ENCODE measurements at regions not wholly inside any gene's neighbourhood (a gene's known extent, or its start where the extent isn't known, plus 50 kb on each side); places are given as distances from the start of the nearest gene placed in this dataset.
"Not testable (repeated sequence)": the region's sequence is repeated elsewhere in the genome, so short reads cannot be mapped to it uniquely, and the experiment has no call there.

DNA sequence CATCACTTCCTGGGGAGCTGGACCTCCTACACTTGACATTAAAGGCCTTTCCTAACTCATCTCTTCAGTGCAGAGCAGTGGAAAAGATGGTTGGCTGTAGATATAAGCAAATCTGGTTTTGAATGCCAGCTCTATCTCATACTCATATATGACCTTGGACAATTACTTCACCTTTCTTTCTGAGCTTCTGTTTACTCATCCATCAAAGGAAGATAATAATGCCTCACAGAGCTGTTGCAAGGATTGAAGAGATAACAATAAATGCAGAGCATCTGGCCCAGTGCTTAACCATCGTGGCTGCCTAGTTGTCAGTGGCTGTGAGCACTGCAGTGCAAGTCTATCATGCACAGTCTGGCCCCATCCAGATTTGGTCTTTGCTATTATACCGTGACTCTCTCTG is 148.1 kb upstream of the EOLA2 start:
- H3K27ac Mint-ChIP-seq, result no peak overlapping the region
- ATAC-seq (no peak), DNase-seq (no peak)
- peaks cover 2 to 9% of the 10 kb centered on the region in 2 donors for H3K27me3 Mint-ChIP-seq (ENCODE audit: low read depth in 2 of 2)
- Histone ChIP-seq H3K27me3 (ENCODE audit: control insufficient read depth, insufficient read depth, low read length) (no peaks in the 10 kb centered on the region), H3K4me3 (ENCODE audit: low read length) (no peak overlapping the region), H3K4me1 (ENCODE audit: control insufficient read depth, insufficient read depth, low read length) (no peaks in the 10 kb centered on the region), H3K9me3 (ENCODE audit: control insufficient read depth, insufficient read depth, low read length) (no peaks in the 10 kb centered on the region), H3K27ac (ENCODE audit: low read length) (no peak overlapping the region), H3K36me3 (ENCODE audit: control insufficient read depth, insufficient read depth, low read length) (no peaks in the 10 kb centered on the region)
- WGBS (ENCODE audit: insufficient coverage), result 90% methylated on average over 2 of the region's 2 CpGs
- intact Hi-C loops (cut with micrococcal nuclease), result no loop called here
- TF ChIP-seq, protein P1, sequence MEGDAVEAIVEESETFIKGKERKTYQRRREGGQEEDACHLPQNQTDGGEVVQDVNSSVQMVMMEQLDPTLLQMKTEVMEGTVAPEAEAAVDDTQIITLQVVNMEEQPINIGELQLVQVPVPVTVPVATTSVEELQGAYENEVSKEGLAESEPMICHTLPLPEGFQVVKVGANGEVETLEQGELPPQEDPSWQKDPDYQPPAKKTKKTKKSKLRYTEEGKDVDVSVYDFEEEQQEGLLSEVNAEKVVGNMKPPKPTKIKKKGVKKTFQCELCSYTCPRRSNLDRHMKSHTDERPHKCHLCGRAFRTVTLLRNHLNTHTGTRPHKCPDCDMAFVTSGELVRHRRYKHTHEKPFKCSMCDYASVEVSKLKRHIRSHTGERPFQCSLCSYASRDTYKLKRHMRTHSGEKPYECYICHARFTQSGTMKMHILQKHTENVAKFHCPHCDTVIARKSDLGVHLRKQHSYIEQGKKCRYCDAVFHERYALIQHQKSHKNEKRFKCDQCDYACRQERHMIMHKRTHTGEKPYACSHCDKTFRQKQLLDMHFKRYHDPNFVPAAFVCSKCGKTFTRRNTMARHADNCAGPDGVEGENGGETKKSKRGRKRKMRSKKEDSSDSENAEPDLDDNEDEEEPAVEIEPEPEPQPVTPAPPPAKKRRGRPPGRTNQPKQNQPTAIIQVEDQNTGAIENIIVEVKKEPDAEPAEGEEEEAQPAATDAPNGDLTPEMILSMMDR (IDR thresholded peaks at IDR 0.05), result no peak
- H3K4me1 Mint-ChIP-seq, result no peaks in the 10 kb centered on the region
- no peak overlapping the region for H3K4me3 Mint-ChIP-seq
- H3K36me3 Mint-ChIP-seq, result no peaks in the 10 kb centered on the region
- no peaks in the 10 kb centered on the region for H3K9me3 Mint-ChIP-seq

DNA sequence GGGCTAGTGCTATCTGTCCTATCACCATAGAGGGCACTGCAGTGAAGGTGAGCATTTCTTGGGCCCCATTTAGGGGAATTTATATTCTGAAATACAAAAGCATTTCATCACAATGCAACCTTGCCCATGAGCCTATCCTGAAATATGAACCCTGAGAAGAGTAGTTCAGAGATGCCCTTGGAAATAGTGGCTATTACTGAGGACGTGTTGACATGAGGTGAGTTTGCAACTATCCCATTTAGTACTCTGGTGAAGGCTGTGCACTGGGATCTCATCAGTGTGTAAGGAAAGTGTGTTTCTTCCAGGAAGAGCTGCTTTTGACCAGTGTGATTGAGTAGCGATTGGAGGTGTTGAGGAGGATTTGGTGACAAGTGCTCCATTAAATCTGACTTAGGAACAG is 149.3 kb upstream of the EOLA2 start:
- Mint-ChIP-seq H3K36me3 (no peaks in the 10 kb centered on the region), H3K27me3 (ENCODE audit: low read depth in 2 of 2) (peaks cover 0 to 9% of the 10 kb centered on the region in 2 donors), H3K4me1 (no peaks in the 10 kb centered on the region), H3K27ac (no peak overlapping the region), H3K4me3 (no peak overlapping the region), H3K9me3 (no peaks in the 10 kb centered on the region)
- H3K9me3 ChIP-seq (ENCODE audit: control insufficient read depth, insufficient read depth, low read length), result no peaks in the 10 kb centered on the region
- intact Hi-C loops (cut with micrococcal nuclease), result no loop called here
- no peak overlapping the region for H3K4me3 ChIP-seq (ENCODE audit: low read length)
- DNase-seq, result no peak
- TF ChIP-seq, protein P1 (IDR thresholded peaks at IDR 0.05), result no peak
- WGBS (ENCODE audit: insufficient coverage), result 85% methylated on average over 2 of the region's 2 CpGs
- no peak overlapping the region for H3K27ac ChIP-seq (ENCODE audit: low read length)
- no peak for ATAC-seq
- no peaks in the 10 kb centered on the region for H3K27me3 ChIP-seq (ENCODE audit: control insufficient read depth, insufficient read depth, low read length)
- H3K36me3 ChIP-seq (ENCODE audit: control insufficient read depth, insufficient read depth, low read length), result no peaks in the 10 kb centered on the region
- no peaks in the 10 kb centered on the region for H3K4me1 ChIP-seq (ENCODE audit: control insufficient read depth, insufficient read depth, low read length)

DNA sequence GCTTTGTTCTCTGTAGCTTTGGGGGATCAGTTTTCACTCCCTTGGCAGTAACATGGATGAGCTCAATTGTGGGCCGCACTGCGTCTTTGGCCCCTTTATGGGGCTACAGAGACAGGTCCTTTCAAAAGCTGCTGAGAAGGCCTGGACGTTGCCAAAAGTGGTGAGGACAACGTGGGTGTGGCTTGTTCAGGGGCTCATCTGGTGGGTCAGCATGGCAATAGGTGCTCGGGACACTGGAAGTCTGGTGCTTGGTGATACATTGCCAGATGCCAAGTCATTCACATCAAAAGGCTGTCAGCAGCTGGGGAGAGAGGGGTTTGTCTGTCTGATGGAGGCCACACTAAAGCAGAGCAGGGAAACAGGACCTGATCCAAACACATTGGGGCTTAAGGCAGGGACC is 149.8 kb upstream of the EOLA2 start:
- no peaks in the 10 kb centered on the region for H3K4me1 ChIP-seq (ENCODE audit: control insufficient read depth, insufficient read depth, low read length)
- Mint-ChIP-seq H3K4me3 (no peak overlapping the region), H3K9me3 (no peaks in the 10 kb centered on the region), H3K27me3 (ENCODE audit: low read depth in 2 of 2) (peaks cover 0 to 9% of the 10 kb centered on the region in 2 donors), H3K36me3 (no peaks in the 10 kb centered on the region), H3K27ac (no peak overlapping the region), H3K4me1 (no peaks in the 10 kb centered on the region)
- H3K9me3 ChIP-seq (ENCODE audit: control insufficient read depth, insufficient read depth, low read length), result no peaks in the 10 kb centered on the region
- intact Hi-C loops (cut with micrococcal nuclease), result no loop called here
- no peak overlapping the region for H3K4me3 ChIP-seq (ENCODE audit: low read length)
- H3K36me3 ChIP-seq (ENCODE audit: control insufficient read depth, insufficient read depth, low read length), result no peaks in the 10 kb centered on the region
- no peaks in the 10 kb centered on the region for H3K27me3 ChIP-seq (ENCODE audit: control insufficient read depth, insufficient read depth, low read length)
- 95% methylated on average over 5 of the region's 5 CpGs for WGBS (ENCODE audit: insufficient coverage)
- TF ChIP-seq, protein P1 (IDR thresholded peaks at IDR 0.05), result no peak
- ATAC-seq (no peak), DNase-seq (no peak)
- no peak overlapping the region for H3K27ac ChIP-seq (ENCODE audit: low read length)

DNA sequence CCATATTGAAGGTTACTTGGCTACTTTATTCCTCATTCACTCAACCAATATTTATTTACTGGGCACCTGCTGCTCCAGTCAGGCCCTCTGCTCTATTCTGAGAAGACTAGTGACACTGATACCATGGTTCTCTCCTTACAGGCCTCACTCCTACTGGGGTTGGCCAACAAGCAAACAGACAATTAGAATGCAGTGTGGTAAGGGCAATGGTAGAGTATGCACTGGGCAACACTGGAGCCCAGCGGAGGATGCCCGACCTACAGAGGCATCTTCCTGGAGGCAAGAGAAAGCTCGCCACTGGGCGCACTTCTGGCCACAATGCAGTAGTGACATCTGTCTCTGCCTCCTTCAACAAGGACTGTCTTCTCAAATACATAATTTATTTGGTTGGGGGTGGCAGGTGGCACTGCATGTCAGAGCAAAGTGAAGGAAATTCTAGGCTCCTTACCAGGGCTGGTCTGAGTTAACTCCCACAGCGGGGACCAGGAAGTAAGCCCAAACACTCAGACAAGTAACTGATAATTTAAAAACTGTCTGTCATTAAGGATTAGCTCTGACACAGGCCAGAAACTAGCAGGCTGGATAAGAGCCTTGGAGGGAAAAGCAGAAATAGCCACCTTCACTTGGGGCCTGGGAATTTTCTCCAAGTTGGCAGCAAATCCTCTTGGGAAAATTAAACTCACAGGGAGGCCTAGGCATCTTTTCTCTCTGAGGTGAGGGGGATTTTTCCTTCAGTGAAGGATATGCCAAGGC is 150.7 kb upstream of the EOLA2 start:
- H3K27me3 Mint-ChIP-seq (ENCODE audit: low read depth in 2 of 2), result peaks cover 0 to 9% of the 10 kb centered on the region in 2 donors
- Histone ChIP-seq H3K4me1 (ENCODE audit: control insufficient read depth, insufficient read depth, low read length) (no peaks in the 10 kb centered on the region), H3K4me3 (ENCODE audit: low read length) (no peak overlapping the region), H3K36me3 (ENCODE audit: control insufficient read depth, insufficient read depth, low read length) (no peaks in the 10 kb centered on the region), H3K9me3 (ENCODE audit: control insufficient read depth, insufficient read depth, low read length) (no peaks in the 10 kb centered on the region), H3K27ac (ENCODE audit: low read length) (no peak overlapping the region), H3K27me3 (ENCODE audit: control insufficient read depth, insufficient read depth, low read length) (no peaks in the 10 kb centered on the region)
- ATAC-seq, result no peak
- no peaks in the 10 kb centered on the region for H3K4me1 Mint-ChIP-seq
- H3K9me3 Mint-ChIP-seq, result no peaks in the 10 kb centered on the region
- no peak overlapping the region for H3K27ac Mint-ChIP-seq
- H3K36me3 Mint-ChIP-seq, result no peaks in the 10 kb centered on the region
- intact Hi-C loops (cut with micrococcal nuclease), result no loop called here
- TF ChIP-seq, protein P1 (IDR thresholded peaks at IDR 0.05), result no peak
- DNase-seq, result no peak
- 95% methylated on average over 4 of the region's 5 CpGs for WGBS (ENCODE audit: insufficient coverage)
- H3K4me3 Mint-ChIP-seq, result no peak overlapping the region

DNA sequence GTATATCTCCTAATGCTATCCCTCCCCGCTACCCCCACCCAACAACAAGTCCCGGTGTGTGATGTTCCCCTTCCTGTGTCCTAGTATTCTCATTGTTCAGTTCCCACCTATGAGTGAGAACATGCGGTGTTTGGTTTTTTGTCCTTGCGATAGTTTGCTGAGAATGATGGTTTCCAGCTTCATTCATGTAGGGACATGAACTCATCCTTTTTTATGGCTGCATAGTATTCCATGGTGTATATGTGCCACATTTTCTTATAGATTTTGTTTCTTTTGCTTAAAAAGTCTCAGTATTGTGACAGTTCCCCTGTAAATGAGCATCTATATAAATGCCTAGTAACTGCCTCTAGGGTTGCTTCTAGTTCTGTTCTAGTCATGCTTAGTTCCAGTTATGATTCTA is 153.0 kb upstream of the EOLA2 start:
- H3K36me3 ChIP-seq (ENCODE audit: control insufficient read depth, insufficient read depth, low read length); H3K27ac Mint-ChIP-seq; H3K4me1 ChIP-seq (ENCODE audit: control insufficient read depth, insufficient read depth, low read length); H3K4me3 Mint-ChIP-seq; H3K27me3 ChIP-seq (ENCODE audit: control insufficient read depth, insufficient read depth, low read length); H3K4me1 Mint-ChIP-seq; H3K27me3 Mint-ChIP-seq (ENCODE audit: low read depth in 2 of 2); DNase-seq; H3K4me3 ChIP-seq (ENCODE audit: low read length); H3K27ac ChIP-seq (ENCODE audit: low read length); ATAC-seq; H3K9me3 Mint-ChIP-seq; H3K36me3 Mint-ChIP-seq; intact Hi-C loops (cut with micrococcal nuclease); H3K9me3 ChIP-seq (ENCODE audit: control insufficient read depth, insufficient read depth, low read length): not testable (repeated sequence)
- WGBS (ENCODE audit: insufficient coverage), result 100% methylated on average over 3 of the region's 4 CpGs

All from natural killer cell (primary cell).